Transverse colon (tissue), 4 donors: ENCODE measurements at regions not wholly inside any gene's neighbourhood (a gene's known extent, or its start where the extent isn't known, plus 50 kb on each side); places are given as distances from the start of the nearest gene placed in this dataset.

Experiments
- CTCF ChIP-seq, 5 experiments: fragments of 200-600 bp in 3 of 5; fragments of 450-650 bp in 2 of 5; sonication (generic) in 3 of 5; IDR thresholded peaks; 1 replicate in 2 of 5; 2 replicates in 3 of 5; pipeline ENCODE4 v1.5.1; 2016 to 2017; ENCODE audit warnings: antibody characterized with exemption in 5 of 5, inconsistent platforms in 3 of 5, mild to moderate bottlenecking in 2 of 5, moderate library complexity in 1 of 5
- EP300 ChIP-seq: sonication (generic); formaldehyde crosslinking; IDR thresholded peaks from one replicate; pipeline ENCODE4 v1.6.1; 2017; ENCODE audit warnings: antibody characterized with exemption, low read depth
- POLR2A ChIP-seq: fragments of 450-650 bp; IDR thresholded peaks from one replicate; pipeline ENCODE4 v1.6.1; 2016; ENCODE audit warnings: antibody characterized with exemption, mild to moderate bottlenecking, moderate library complexity
- POLR2AphosphoS5 ChIP-seq, 3 donors: sonication (generic); formaldehyde crosslinking; IDR thresholded peaks; one replicate each; pipeline ENCODE4 v1.6.1; 2016; ENCODE audit warnings: antibody characterized with exemption in 3 of 3

- TF ChIP-seq CTCF (IDR thresholded peaks at IDR 0.05) (no peak), POLR2AphosphoS5 (IDR thresholded peaks at IDR 0.05) (no peak), EP300 (no peak), POLR2A (no peak)
Observed at GRCh38 chr10:131631619-131632018, 269.2 kb upstream of the PPP2R2D start.
